ENCODE measurements at regions not wholly inside any gene's neighbourhood (a gene's known extent, or its start where the extent isn't known, plus 50 kb on each side); places are given as distances from the start of the nearest gene placed in this dataset.
"Not testable (repeated sequence)": the region's sequence is repeated elsewhere in the genome, so short reads cannot be mapped to it uniquely, and the experiment has no call there.

DNA sequence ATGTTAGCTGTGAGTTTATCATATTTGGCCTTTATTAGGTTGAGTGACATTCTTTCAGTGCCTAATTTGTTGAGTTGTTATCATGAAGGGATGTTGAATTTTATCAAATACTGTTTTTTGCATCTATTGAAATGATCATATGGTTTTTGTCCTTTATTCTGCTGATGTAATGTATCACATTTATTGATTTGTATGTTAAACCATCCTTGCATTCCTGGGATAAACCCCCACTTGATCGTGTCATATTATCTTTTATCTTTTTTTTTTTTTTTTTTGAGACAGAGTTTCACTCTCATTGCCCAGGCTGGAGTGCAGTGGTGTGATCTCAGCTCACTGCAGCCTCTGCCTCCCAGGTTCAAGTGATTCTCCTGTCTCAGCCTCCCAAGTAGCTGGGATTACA is 51.9 kb upstream of the MFGE8 start:
- H3K27me3 ChIP-seq; H3K36me3 ChIP-seq; H3K27ac ChIP-seq (replicated peaks in 1 of 4); H3K4me3 ChIP-seq; H3K4me1 ChIP-seq; intact Hi-C loops (cut with DNase I); DNase-seq (ENCODE audit: extremely low spot score): not testable (repeated sequence)
- peaks cover 0 to 27% (median 23%) of the 10 kb centered on the region in 4 donors for H3K9me3 ChIP-seq
- WGBS = 90% methylated on average over 1 of the region's 1 CpG

GRCh38 chr15:88970232-88970631 is 57.1 kb upstream of the MFGE8 start:
- TF ChIP-seq CTCF (IDR thresholded peaks at IDR 0.05) = no peak
- TF ChIP-seq POLR2A (IDR thresholded peaks at IDR 0.05; ENCODE audit: low read depth) = no peak
- TF ChIP-seq EP300 (IDR thresholded peaks at IDR 0.05) = no peak
- TF ChIP-seq POLR2AphosphoS5 (IDR thresholded peaks at IDR 0.05) = no peak

DNA sequence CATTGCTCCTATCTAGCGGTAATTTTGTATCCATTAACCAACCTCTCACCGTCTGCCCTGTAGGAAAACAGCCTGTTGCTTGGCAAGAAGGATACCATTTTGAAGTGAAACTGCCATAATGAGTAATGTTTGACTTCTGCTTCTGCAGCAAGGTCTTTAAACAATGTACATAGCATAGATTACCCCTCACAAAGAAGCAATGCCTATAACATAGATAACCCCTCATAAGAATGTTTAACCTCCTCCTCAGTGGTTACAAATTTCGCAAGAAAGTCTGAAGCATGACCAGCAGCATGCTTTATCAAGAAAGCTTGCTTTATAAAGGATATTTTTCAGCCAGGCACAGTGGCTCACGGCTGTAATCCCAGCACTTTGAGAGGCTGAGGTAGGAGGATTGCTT is 61.2 kb upstream of the MFGE8 start:
- TF ChIP-seq POLR2A (IDR thresholded peaks at IDR 0.05; ENCODE audit: low read depth) (no peak), EP300 (IDR thresholded peaks at IDR 0.05) (no peak), POLR2AphosphoS5 (IDR thresholded peaks at IDR 0.05) (no peak), CTCF (IDR thresholded peaks at IDR 0.05) (no peak)
- 77% methylated on average over 4 of the region's 4 CpGs for WGBS
- H3K9me3 ChIP-seq = peaks cover 0 to 8% (median 5%) of the 10 kb centered on the region in 4 donors
- no peak overlapping the region for H3K4me3 ChIP-seq
- no peaks in the 10 kb centered on the region for H3K27me3 ChIP-seq
- no peak for DNase-seq (ENCODE audit: extremely low spot score)
- no peak overlapping the region for H3K27ac ChIP-seq (replicated peaks in 1 of 4)
- H3K36me3 ChIP-seq = no peaks in the 10 kb centered on the region
- no peaks in the 10 kb centered on the region for H3K4me1 ChIP-seq
- intact Hi-C loops (cut with DNase I) = no loop called here

More at GRCh38 chr15:88970232-88970631, 57.1 kb upstream of the MFGE8 start:
- no peaks in the 10 kb centered on the region for H3K27me3 ChIP-seq
- no peak overlapping the region for H3K4me3 ChIP-seq
- intact Hi-C loops (cut with DNase I) = no loop called here
- H3K4me1 ChIP-seq = no peaks in the 10 kb centered on the region
- no peaks in the 10 kb centered on the region for H3K36me3 ChIP-seq
- peaks cover 0 to 21% (median 13%) of the 10 kb centered on the region in 4 donors for H3K9me3 ChIP-seq
- no peak for DNase-seq (ENCODE audit: extremely low spot score)
- H3K27ac ChIP-seq (replicated peaks in 1 of 4) = no peak overlapping the region
- WGBS = 48% methylated on average over 1 of the region's 1 CpG

DNA sequence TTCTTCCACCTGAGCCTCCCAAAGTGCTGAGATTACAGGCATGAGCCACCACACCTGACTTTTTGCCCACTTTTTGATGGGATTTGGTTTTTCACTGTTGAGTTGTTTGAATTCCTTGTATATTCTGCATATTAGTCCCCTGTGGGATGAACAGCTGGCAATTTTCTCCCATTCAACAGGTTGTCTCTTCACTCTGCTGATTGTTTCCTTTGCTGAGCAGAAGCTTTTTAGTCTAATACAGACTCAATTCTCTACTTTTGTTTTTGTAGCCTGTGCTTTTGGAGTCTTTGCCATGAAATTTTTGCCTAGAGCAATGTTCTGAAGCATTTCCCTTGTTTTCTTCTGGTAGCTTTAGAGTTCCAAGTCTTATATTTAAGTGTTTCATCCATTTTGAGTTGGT is 62.7 kb upstream of the MFGE8 start:
- Histone ChIP-seq H3K9me3 (peaks cover 0 to 4% (median under 1%) of the 10 kb centered on the region in 4 donors), H3K27me3 (no peaks in the 10 kb centered on the region), H3K4me3 (no peak overlapping the region), H3K4me1 (no peaks in the 10 kb centered on the region), H3K27ac (replicated peaks in 1 of 4) (no peak overlapping the region), H3K36me3 (no peaks in the 10 kb centered on the region)
- intact Hi-C loops (cut with DNase I) = no loop called here
- TF ChIP-seq CTCF (IDR thresholded peaks at IDR 0.05) (no peak), POLR2A (IDR thresholded peaks at IDR 0.05; ENCODE audit: low read depth) (no peak), EP300 (IDR thresholded peaks at IDR 0.05) (no peak), POLR2AphosphoS5 (IDR thresholded peaks at IDR 0.05) (no peak)
- DNase-seq (ENCODE audit: extremely low spot score) = no peak

- no peak for DNase-seq (ENCODE audit: extremely low spot score)
- WGBS = 89% methylated on average over 2 of the region's 2 CpGs
- peaks cover 0 to 1% (median under 1%) of the 10 kb centered on the region in 4 donors for H3K4me1 ChIP-seq
- no peak for TF ChIP-seq POLR2AphosphoS5 (IDR thresholded peaks at IDR 0.05)
- TF ChIP-seq POLR2A (IDR thresholded peaks at IDR 0.05; ENCODE audit: low read depth) = no peak
- no peak for TF ChIP-seq EP300 (IDR thresholded peaks at IDR 0.05)
- TF ChIP-seq CTCF (IDR thresholded peaks at IDR 0.05) = no peak
- H3K9me3 ChIP-seq = peaks cover 0 to 4% (median 0%) of the 10 kb centered on the region in 4 donors
- H3K4me3 ChIP-seq = no peak overlapping the region
- no peaks in the 10 kb centered on the region for H3K36me3 ChIP-seq
- intact Hi-C loops (cut with DNase I) = no loop called here
- no peaks in the 10 kb centered on the region for H3K27me3 ChIP-seq
- H3K27ac ChIP-seq (replicated peaks in 1 of 4) = no peak overlapping the region
Observed at GRCh38 chr15:88976656-88977055, 63.5 kb upstream of the MFGE8 start.

All from esophagus muscularis mucosa (tissue), 4 donors.